C4-2B (cell line): ENCODE measurements at regions not wholly inside any gene's neighbourhood (a gene's known extent, or its start where the extent isn't known, plus 50 kb on each side); places are given as distances from the start of the nearest gene placed in this dataset.

Source experiments
- CTCF ChIP-seq: fragments of 450-650 bp; conservative IDR thresholded peaks from 2 replicates; pipeline ENCODE4 v1.5.1; 2017; ENCODE audit warnings: mild to moderate bottlenecking
- ZFX ChIP-seq: fragments of 450-650 bp; IDR thresholded peaks from 2 replicates; pipeline ENCODE4 v1.6.1; 2017

- TF ChIP-seq CTCF, result no peak
- TF ChIP-seq ZFX, result no peak
These were observed 94.1 kb upstream of the CHL1 start for GRCh38 chr3:102484-102883.
